Smooth muscle cell (in vitro differentiated cells): ENCODE measurements at regions not wholly inside any gene's neighbourhood (a gene's known extent, or its start where the extent isn't known, plus 50 kb on each side); places are given as distances from the start of the nearest gene placed in this dataset.

Experiments
- DNase-seq: peaks from one replicate; lab custom pipeline; 2025; ENCODE audit not compliant: unreplicated experiment; lab: John Stamatoyannopoulos, UW
- H2AFZ ChIP-seq: fragments of 200-600 bp; sonication (generic); 2 replicates; pipeline ENCODE4 v1.6.0; 2016; ENCODE audit warnings: antibody characterized with exemption, low read depth, mild to moderate bottlenecking
- H3F3A ChIP-seq: fragments of 200-600 bp; sonication (generic); 2 replicates; pipeline ENCODE4 v1.6.0; 2017; ENCODE audit warnings: antibody characterized with exemption, low read depth
- H3K27ac ChIP-seq: fragments of 200-600 bp; sonication (generic); 2 replicates; pipeline ENCODE4 v1.5.1; 2016; ENCODE audit warnings: low read depth, mild to moderate bottlenecking
- H3K27me3 ChIP-seq: fragments of 200-600 bp; sonication (generic); 2 replicates; pipeline ENCODE4 v1.6.1; 2016; ENCODE audit warnings: low read depth, mild to moderate bottlenecking
- H3K36me3 ChIP-seq: fragments of 200-600 bp; sonication (generic); 2 replicates; pipeline ENCODE4 v1.5.1; 2016; ENCODE audit warnings: low read depth
- H3K4me1 ChIP-seq: fragments of 200-600 bp; sonication (generic); 2 replicates; pipeline ENCODE4 v1.5.1; 2016; ENCODE audit warnings: low read depth
- H3K4me2 ChIP-seq: fragments of 200-600 bp; sonication (generic); 2 replicates; pipeline ENCODE4 v1.6.0; 2016; ENCODE audit warnings: mild to moderate bottlenecking
- H3K4me3 ChIP-seq: fragments of 200-600 bp; sonication (generic); 2 replicates; pipeline ENCODE4 v1.5.1; 2016; ENCODE audit warnings: mild to moderate bottlenecking
- H3K79me2 ChIP-seq: fragments of 200-600 bp; sonication (generic); 2 replicates; pipeline ENCODE4 v1.6.0; 2016; ENCODE audit warnings: low read depth, mild to moderate bottlenecking
- H3K9ac ChIP-seq: fragments of 200-600 bp; sonication (generic); 2 replicates; pipeline ENCODE4 v1.6.0; 2016; ENCODE audit warnings: low read depth
- H3K9me3 ChIP-seq: fragments of 200-600 bp; sonication (generic); replicated peaks from 2 replicates; pipeline ENCODE4 v1.5.1; 2016; ENCODE audit warnings: low read depth
- H4K20me1 ChIP-seq: fragments of 200-600 bp; sonication (generic); 2 replicates; pipeline ENCODE4 v1.6.0; 2016; ENCODE audit warnings: low read depth
- WGBS: methylation state at CpG from one replicate; pipeline ENCODE4 v1.1.7; 2016; ENCODE audit warnings: low lambda C conversion rate; 5-methylcytosine and 5-hydroxymethylcytosine counted together
- TF ChIP-seq, protein P1 (sequence below): fragments of 200-600 bp; sonication (generic); IDR thresholded peaks from 2 replicates; pipeline ENCODE4 v1.5.1; 2017; ENCODE audit warnings: borderline replicate concordance, mild to moderate bottlenecking, antibody characterized with exemption; ENCODE audit not compliant: insufficient read depth, poor library complexity, severe bottlenecking

- Histone ChIP-seq H3K4me2 (peak overlapping the region; percentile 22), H3K27ac (peak overlapping the region; percentile 45), H4K20me1 (no peaks in the 10 kb centered on the region), H3K9ac (no peak overlapping the region), H2AFZ (peak overlapping the region; percentile 31), H3K4me3 (no peak overlapping the region), H3K79me2 (no peaks in the 10 kb centered on the region), H3K27me3 (no peaks in the 10 kb centered on the region), H3F3A (no peaks in the 10 kb centered on the region), H3K9me3 (no peaks in the 10 kb centered on the region), H3K4me1 (no peaks in the 10 kb centered on the region), H3K36me3 (no peaks in the 10 kb centered on the region)
- WGBS = 13% methylated on average over 6 of the region's 6 CpGs
- DNase-seq = no peak
- TF ChIP-seq, protein P1, sequence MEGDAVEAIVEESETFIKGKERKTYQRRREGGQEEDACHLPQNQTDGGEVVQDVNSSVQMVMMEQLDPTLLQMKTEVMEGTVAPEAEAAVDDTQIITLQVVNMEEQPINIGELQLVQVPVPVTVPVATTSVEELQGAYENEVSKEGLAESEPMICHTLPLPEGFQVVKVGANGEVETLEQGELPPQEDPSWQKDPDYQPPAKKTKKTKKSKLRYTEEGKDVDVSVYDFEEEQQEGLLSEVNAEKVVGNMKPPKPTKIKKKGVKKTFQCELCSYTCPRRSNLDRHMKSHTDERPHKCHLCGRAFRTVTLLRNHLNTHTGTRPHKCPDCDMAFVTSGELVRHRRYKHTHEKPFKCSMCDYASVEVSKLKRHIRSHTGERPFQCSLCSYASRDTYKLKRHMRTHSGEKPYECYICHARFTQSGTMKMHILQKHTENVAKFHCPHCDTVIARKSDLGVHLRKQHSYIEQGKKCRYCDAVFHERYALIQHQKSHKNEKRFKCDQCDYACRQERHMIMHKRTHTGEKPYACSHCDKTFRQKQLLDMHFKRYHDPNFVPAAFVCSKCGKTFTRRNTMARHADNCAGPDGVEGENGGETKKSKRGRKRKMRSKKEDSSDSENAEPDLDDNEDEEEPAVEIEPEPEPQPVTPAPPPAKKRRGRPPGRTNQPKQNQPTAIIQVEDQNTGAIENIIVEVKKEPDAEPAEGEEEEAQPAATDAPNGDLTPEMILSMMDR = no peak
Observed at GRCh38 chr13:67369895-67370660, 139.9 kb upstream of the PCDH9 start.

GRCh38 chr13:67367399-67367798, 137.3 kb upstream of the PCDH9 start:
- 80% methylated on average over 1 of the region's 1 CpG for WGBS
- H4K20me1 ChIP-seq = no peaks in the 10 kb centered on the region
- no peaks in the 10 kb centered on the region for H3K36me3 ChIP-seq
- no peak overlapping the region for H2AFZ ChIP-seq
- H3K4me2 ChIP-seq = no peak overlapping the region
- no peak for DNase-seq
- no peaks in the 10 kb centered on the region for H3K79me2 ChIP-seq
- H3K4me1 ChIP-seq = no peaks in the 10 kb centered on the region
- H3K27ac ChIP-seq = no peak overlapping the region
- no peak overlapping the region for H3K9ac ChIP-seq
- H3K4me3 ChIP-seq = no peak overlapping the region
- H3F3A ChIP-seq = no peaks in the 10 kb centered on the region
- TF ChIP-seq, protein P1 = no peak
- H3K27me3 ChIP-seq = no peaks in the 10 kb centered on the region
- no peaks in the 10 kb centered on the region for H3K9me3 ChIP-seq

GRCh38 chr13:67366533-67366932, 136.4 kb upstream of the PCDH9 start:
- no peak for DNase-seq
- Histone ChIP-seq H3K79me2 (no peaks in the 10 kb centered on the region), H3K4me1 (no peaks in the 10 kb centered on the region), H3K4me3 (no peak overlapping the region), H2AFZ (no peak overlapping the region), H3K27ac (no peak overlapping the region), H3K4me2 (no peak overlapping the region), H4K20me1 (no peaks in the 10 kb centered on the region), H3K27me3 (no peaks in the 10 kb centered on the region), H3K9ac (no peak overlapping the region), H3K9me3 (no peaks in the 10 kb centered on the region), H3K36me3 (no peaks in the 10 kb centered on the region), H3F3A (no peaks in the 10 kb centered on the region)
- TF ChIP-seq, protein P1 = peak; percentile 17
